ENCODE measurements at regions not wholly inside any gene's neighbourhood (a gene's known extent, or its start where the extent isn't known, plus 50 kb on each side); places are given as distances from the start of the nearest gene placed in this dataset.

DNA sequence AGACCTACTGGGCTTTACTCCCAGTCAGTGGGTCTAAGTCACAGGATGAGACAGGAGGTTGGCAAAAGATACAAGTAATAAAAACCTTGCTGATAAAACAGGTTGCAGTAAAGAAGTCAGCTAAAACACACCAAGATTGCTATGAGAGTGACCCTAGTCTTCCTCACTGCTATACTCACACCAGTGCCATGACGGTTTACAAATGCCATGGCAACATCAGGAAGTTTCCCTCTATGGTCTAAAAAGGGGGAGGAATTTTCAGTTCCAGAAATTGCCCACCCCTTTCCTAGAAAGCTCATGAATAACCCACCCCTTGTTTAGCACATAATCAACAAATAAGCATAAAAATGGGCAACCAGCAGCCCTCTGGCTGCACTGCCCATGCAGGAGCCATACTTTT, 966.7 kb upstream of the ROBO1 start:
- no peak for TF ChIP-seq CTCF (IDR thresholded peaks at IDR 0.05)
- TF ChIP-seq POLR2A (IDR thresholded peaks at IDR 0.05): no peak
